ENCODE measurements at regions not wholly inside any gene's neighbourhood (a gene's known extent, or its start where the extent isn't known, plus 50 kb on each side); places are given as distances from the start of the nearest gene placed in this dataset.

- H3K27me3 ChIP-seq, result no peaks in the 10 kb centered on the region
- H3K4me3 ChIP-seq, result no peak overlapping the region
- no peaks in the 10 kb centered on the region for H3K9me3 ChIP-seq
- no peak overlapping the region for H3K27ac ChIP-seq
- no peak for DNase-seq
- TF ChIP-seq CTCF (IDR thresholded peaks at IDR 0.05), result no peak
- H3K36me3 ChIP-seq, result no peaks in the 10 kb centered on the region
- no peak overlapping the region for H3K9ac ChIP-seq (ENCODE audit: low read depth in 2 of 2, low read length in 2 of 2)
- no peaks in the 10 kb centered on the region for H3K4me1 ChIP-seq
- intact Hi-C loops (cut with DNase I), result no loop called here
Measured at GRCh38 chr15:45855907-45856579, 221.2 kb downstream of the SQOR start.

GRCh38 chr15:45857291-45857690, 222.5 kb downstream of the SQOR start:
- no peak overlapping the region for H3K27ac ChIP-seq
- no peaks in the 10 kb centered on the region for H3K9me3 ChIP-seq
- TF ChIP-seq CTCF (IDR thresholded peaks at IDR 0.05), result no peak
- no peak overlapping the region for H3K4me3 ChIP-seq
- H3K27me3 ChIP-seq, result no peaks in the 10 kb centered on the region
- H3K9ac ChIP-seq (ENCODE audit: low read depth in 2 of 2, low read length in 2 of 2), result no peak overlapping the region
- intact Hi-C loops (cut with DNase I), result no loop called here
- H3K36me3 ChIP-seq, result no peaks in the 10 kb centered on the region
- DNase-seq, result no peak
- H3K4me1 ChIP-seq, result no peaks in the 10 kb centered on the region

- H3K36me3 ChIP-seq, result no peaks in the 10 kb centered on the region
- no peaks in the 10 kb centered on the region for H3K27me3 ChIP-seq
- H3K4me1 ChIP-seq, result no peaks in the 10 kb centered on the region
- H3K4me3 ChIP-seq, result no peak overlapping the region
- TF ChIP-seq CTCF (IDR thresholded peaks at IDR 0.05), result no peak
- DNase-seq, result no peak
- H3K9me3 ChIP-seq, result no peaks in the 10 kb centered on the region
- no peak overlapping the region for H3K9ac ChIP-seq (ENCODE audit: low read depth in 2 of 2, low read length in 2 of 2)
- intact Hi-C loops (cut with DNase I), result no loop called here
- H3K27ac ChIP-seq, result no peak overlapping the region
Measured at GRCh38 chr15:45858491-45858890, 223.7 kb downstream of the SQOR start.

- intact Hi-C loops (cut with DNase I), result no loop called here
- no peak overlapping the region for H3K4me3 ChIP-seq
- H3K4me1 ChIP-seq, result no peaks in the 10 kb centered on the region
- DNase-seq, result no peak
- no peak for TF ChIP-seq CTCF (IDR thresholded peaks at IDR 0.05)
- H3K36me3 ChIP-seq, result no peaks in the 10 kb centered on the region
- no peak overlapping the region for H3K9ac ChIP-seq (ENCODE audit: low read depth in 2 of 2, low read length in 2 of 2)
- H3K9me3 ChIP-seq, result no peaks in the 10 kb centered on the region
- H3K27ac ChIP-seq, result no peak overlapping the region
- H3K27me3 ChIP-seq, result no peaks in the 10 kb centered on the region
Measured at GRCh38 chr15:45862034-45862433, 227.2 kb downstream of the SQOR start.

- no peak overlapping the region for H3K4me3 ChIP-seq
- no peaks in the 10 kb centered on the region for H3K9me3 ChIP-seq
- intact Hi-C loops (cut with DNase I), result no loop called here
- no peaks in the 10 kb centered on the region for H3K36me3 ChIP-seq
- DNase-seq, result no peak
- no peaks in the 10 kb centered on the region for H3K27me3 ChIP-seq
- TF ChIP-seq CTCF (IDR thresholded peaks at IDR 0.05), result no peak
- no peak overlapping the region for H3K27ac ChIP-seq
- H3K4me1 ChIP-seq, result no peaks in the 10 kb centered on the region
- no peak overlapping the region for H3K9ac ChIP-seq (ENCODE audit: low read depth in 2 of 2, low read length in 2 of 2)
Measured at GRCh38 chr15:45863881-45864580, 229.2 kb downstream of the SQOR start.

Measured in colonic mucosa (tissue), 4 donors.